ENCODE measurements at regions not wholly inside any gene's neighbourhood (a gene's known extent, or its start where the extent isn't known, plus 50 kb on each side); places are given as distances from the start of the nearest gene placed in this dataset.
"Not testable (repeated sequence)": the region's sequence is repeated elsewhere in the genome, so short reads cannot be mapped to it uniquely, and the experiment has no call there.

DNA sequence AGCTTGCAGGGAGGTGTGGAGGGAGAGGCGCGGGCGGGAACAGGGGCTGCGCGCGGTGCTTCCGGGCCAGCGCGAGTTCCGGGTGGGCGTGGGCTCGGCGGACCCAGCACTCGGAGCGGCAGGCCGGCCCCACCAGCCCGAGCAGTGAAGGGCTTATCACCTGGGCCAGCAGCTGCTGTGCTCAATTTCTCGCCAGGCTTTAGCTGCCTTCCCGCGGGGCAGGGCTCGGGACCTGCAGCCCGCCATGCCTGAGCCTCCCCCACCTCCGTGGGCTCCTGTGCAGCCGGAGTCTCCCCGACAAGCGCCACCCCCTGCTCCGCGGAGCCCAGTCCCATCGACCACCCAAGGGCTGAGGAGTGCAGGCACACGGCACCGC is 102.2 kb upstream of the ETV6 start:
- TF ChIP-seq, protein P1, sequence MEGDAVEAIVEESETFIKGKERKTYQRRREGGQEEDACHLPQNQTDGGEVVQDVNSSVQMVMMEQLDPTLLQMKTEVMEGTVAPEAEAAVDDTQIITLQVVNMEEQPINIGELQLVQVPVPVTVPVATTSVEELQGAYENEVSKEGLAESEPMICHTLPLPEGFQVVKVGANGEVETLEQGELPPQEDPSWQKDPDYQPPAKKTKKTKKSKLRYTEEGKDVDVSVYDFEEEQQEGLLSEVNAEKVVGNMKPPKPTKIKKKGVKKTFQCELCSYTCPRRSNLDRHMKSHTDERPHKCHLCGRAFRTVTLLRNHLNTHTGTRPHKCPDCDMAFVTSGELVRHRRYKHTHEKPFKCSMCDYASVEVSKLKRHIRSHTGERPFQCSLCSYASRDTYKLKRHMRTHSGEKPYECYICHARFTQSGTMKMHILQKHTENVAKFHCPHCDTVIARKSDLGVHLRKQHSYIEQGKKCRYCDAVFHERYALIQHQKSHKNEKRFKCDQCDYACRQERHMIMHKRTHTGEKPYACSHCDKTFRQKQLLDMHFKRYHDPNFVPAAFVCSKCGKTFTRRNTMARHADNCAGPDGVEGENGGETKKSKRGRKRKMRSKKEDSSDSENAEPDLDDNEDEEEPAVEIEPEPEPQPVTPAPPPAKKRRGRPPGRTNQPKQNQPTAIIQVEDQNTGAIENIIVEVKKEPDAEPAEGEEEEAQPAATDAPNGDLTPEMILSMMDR (IDR thresholded peaks at IDR 0.05): not testable (repeated sequence)
- not testable (repeated sequence) for TF ChIP-seq POLR2A (IDR thresholded peaks at IDR 0.05)

All from esophagus squamous epithelium (tissue), 4 donors.